AG10803 (cell line): ENCODE measurements at regions not wholly inside any gene's neighbourhood (a gene's known extent, or its start where the extent isn't known, plus 50 kb on each side); places are given as distances from the start of the nearest gene placed in this dataset.

ENCODE experiments used
- DNase-seq: peaks from one replicate; pipeline ENCODE4 v3.0.0; 2010; ENCODE audit warnings: low read depth
- H3K4me3 ChIP-seq: 2 replicates; pipeline ENCODE4 v1.5.1; 2011; ENCODE audit warnings: mild to moderate bottlenecking, low read length, control low read depth
- CTCF ChIP-seq: conservative IDR thresholded peaks from 2 replicates; pipeline ENCODE4 v1.5.1; 2011; ENCODE audit warnings: mild to moderate bottlenecking, low read length, control low read depth, inconsistent platforms

- DNase-seq = peak; percentile 17
- no peak overlapping the region for H3K4me3 ChIP-seq
These were observed 200.0 kb downstream of the MELK start for GRCh38 chr9:36772449-36773403.

GRCh38 chr9:36778682-36779081 is 206.0 kb downstream of the MELK start:
- no peak overlapping the region for H3K4me3 ChIP-seq
- no peak for DNase-seq
- TF ChIP-seq CTCF = no peak

More at GRCh38 chr9:36772449-36773403, 200.0 kb downstream of the MELK start:
- no peak for TF ChIP-seq CTCF

GRCh38 chr9:36779582-36779981 is 206.9 kb downstream of the MELK start:
- no peak overlapping the region for H3K4me3 ChIP-seq
- DNase-seq = no peak
- TF ChIP-seq CTCF = no peak

GRCh38 chr9:36780186-36780585 is 207.5 kb downstream of the MELK start:
- no peak for TF ChIP-seq CTCF
- DNase-seq = no peak
- no peak overlapping the region for H3K4me3 ChIP-seq

- no peak overlapping the region for H3K4me3 ChIP-seq
- TF ChIP-seq CTCF = no peak
- no peak for DNase-seq
These were observed 208.8 kb downstream of the MELK start for GRCh38 chr9:36781533-36781932.
